ENCODE measurements at regions not wholly inside any gene's neighbourhood (a gene's known extent, or its start where the extent isn't known, plus 50 kb on each side); places are given as distances from the start of the nearest gene placed in this dataset.
"Not testable (repeated sequence)": the region's sequence is repeated elsewhere in the genome, so short reads cannot be mapped to it uniquely, and the experiment has no call there.

DNA sequence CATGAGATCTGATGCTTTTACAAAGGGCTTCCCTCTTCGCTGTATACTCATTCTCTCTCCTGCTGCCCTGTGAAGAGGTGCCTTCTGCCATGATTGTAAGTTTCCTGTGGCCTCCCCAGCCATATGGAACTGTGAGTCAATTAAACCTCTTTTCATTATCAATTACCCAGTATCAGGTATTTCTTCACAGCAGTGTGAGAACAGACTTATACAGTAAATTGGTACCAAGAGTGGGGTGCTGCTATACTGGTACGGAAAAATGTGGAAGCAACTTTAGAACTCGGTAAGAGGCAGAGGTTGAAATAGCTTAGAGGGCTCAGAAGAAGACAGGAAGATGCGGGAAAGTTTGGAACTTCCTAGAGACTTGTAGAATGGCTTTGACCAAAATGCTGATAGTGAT is 58.7 kb upstream of the ENPP6 start:
- H3K4me3 ChIP-seq (ENCODE audit: control extremely low read depth in 1 of 5, extremely low read depth in 1 of 5, insufficient read depth in 1 of 5, low read depth in 2 of 5, low read length in 4 of 5); H3K9ac ChIP-seq (ENCODE audit: low read length); H3K4me3 Mint-ChIP-seq; H3K27me3 ChIP-seq (replicated peaks in 1 of 4; ENCODE audit: control extremely low read depth in 1 of 4, control insufficient read depth in 3 of 4, insufficient read depth in 4 of 4, low read length in 3 of 4); H3K27ac Mint-ChIP-seq; H4K20me1 ChIP-seq (ENCODE audit: control insufficient read depth, insufficient read depth, low read length, poor library complexity, severe bottlenecking); ATAC-seq (ENCODE audit: low read depth); H3K79me2 ChIP-seq (ENCODE audit: control insufficient read depth, insufficient read depth, low read length); H3K36me3 ChIP-seq (replicated peaks in 1 of 2; ENCODE audit: control extremely low read depth in 1 of 2, control insufficient read depth in 1 of 2, extremely low read depth in 1 of 2, insufficient read depth in 2 of 2, low read length in 1 of 2); POLR2A ChIA-PET; H2AFZ ChIP-seq (ENCODE audit: insufficient read depth, low read depth, low read length, poor library complexity, severe bottlenecking); H3K27ac ChIP-seq (ENCODE audit: low read length in 2 of 2); H3K4me2 ChIP-seq (replicated peaks; ENCODE audit: low read depth, low read length, poor library complexity, severe bottlenecking); intact Hi-C loops (cut with micrococcal nuclease); H3K9me3 Mint-ChIP-seq (ENCODE audit: insufficient read depth); H3K27me3 Mint-ChIP-seq; DNase-seq: not testable (repeated sequence)
- WGBS (ENCODE audit: insufficient coverage), result 75% methylated on average over 4 of the region's 4 CpGs
- peaks cover 19% of the 10 kb centered on the region for H3K4me1 Mint-ChIP-seq
- H3K9me3 ChIP-seq (ENCODE audit: control extremely low read depth in 1 of 3, control insufficient read depth in 2 of 3, insufficient read depth in 1 of 3, low read length in 2 of 3), result peaks cover 0 to 15% (median 12%) of the 10 kb centered on the region in 3 donors
- CTCF ChIA-PET, result interaction anchor here (1.9 kb wide), 1 partner anchor 12 kb away, joined by 7 read pairs; no protein-coding TSS in a partner anchor
- H3K4me1 ChIP-seq (ENCODE audit: control insufficient read depth in 2 of 2, insufficient read depth in 2 of 2, low read length in 2 of 2), result peaks cover 16 to 18% of the 10 kb centered on the region in 2 donors

DNA sequence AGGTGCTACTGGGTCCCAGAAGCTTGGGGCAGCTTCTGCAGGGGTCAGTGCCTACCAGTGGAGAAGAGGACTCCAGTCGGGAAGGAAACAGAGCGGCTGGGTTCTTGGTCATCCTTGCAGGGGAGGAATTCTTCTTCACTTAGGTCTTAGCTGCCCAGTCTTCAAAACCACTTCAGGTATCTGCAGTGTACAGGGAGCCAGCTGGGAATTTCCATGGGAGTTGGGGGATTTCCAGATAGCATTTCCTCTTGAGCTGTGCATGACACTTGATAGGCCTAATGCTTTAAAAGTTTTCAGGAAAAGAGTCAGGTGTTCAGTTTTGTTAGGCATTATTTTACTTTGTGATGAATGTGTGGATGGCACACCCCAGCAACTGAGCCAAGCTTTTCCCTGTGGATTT is 58.1 kb upstream of the ENPP6 start:
- Histone ChIP-seq H2AFZ (ENCODE audit: insufficient read depth, low read depth, low read length, poor library complexity, severe bottlenecking) (no peak overlapping the region), H3K9ac (ENCODE audit: low read length) (no peak overlapping the region), H3K36me3 (replicated peaks in 1 of 2; ENCODE audit: control extremely low read depth in 1 of 2, control insufficient read depth in 1 of 2, extremely low read depth in 1 of 2, insufficient read depth in 2 of 2, low read length in 1 of 2) (no peaks in the 10 kb centered on the region), H3K4me2 (replicated peaks; ENCODE audit: low read depth, low read length, poor library complexity, severe bottlenecking) (no peak overlapping the region), H3K4me1 (ENCODE audit: control insufficient read depth in 2 of 2, insufficient read depth in 2 of 2, low read length in 2 of 2) (peaks cover 10 to 12% of the 10 kb centered on the region in 2 donors), H3K79me2 (ENCODE audit: control insufficient read depth, insufficient read depth, low read length) (no peaks in the 10 kb centered on the region), H3K9me3 (ENCODE audit: control extremely low read depth in 1 of 3, control insufficient read depth in 2 of 3, insufficient read depth in 1 of 3, low read length in 2 of 3) (peaks cover 0 to 10% (median 9%) of the 10 kb centered on the region in 3 donors), H3K27me3 (replicated peaks in 1 of 4; ENCODE audit: control extremely low read depth in 1 of 4, control insufficient read depth in 3 of 4, insufficient read depth in 4 of 4, low read length in 3 of 4) (no peaks in the 10 kb centered on the region), H3K4me3 (ENCODE audit: control extremely low read depth in 1 of 5, extremely low read depth in 1 of 5, insufficient read depth in 1 of 5, low read depth in 2 of 5, low read length in 4 of 5) (no peak overlapping the region), H4K20me1 (ENCODE audit: control insufficient read depth, insufficient read depth, low read length, poor library complexity, severe bottlenecking) (no peaks in the 10 kb centered on the region), H3K27ac (ENCODE audit: low read length in 2 of 2) (no peak overlapping the region)
- CTCF ChIA-PET, result interaction anchor here (1.9 kb wide), 1 partner anchor 11 kb away, joined by 7 read pairs; no protein-coding TSS in a partner anchor
- peaks cover 7% of the 10 kb centered on the region for H3K9me3 Mint-ChIP-seq (ENCODE audit: insufficient read depth)
- DNase-seq (no peak), ATAC-seq (ENCODE audit: low read depth) (no peak)
- TF ChIP-seq EZH2 (IDR thresholded peaks at IDR 0.05; ENCODE audit: borderline replicate concordance, insufficient read depth, low read depth, low read length, poor library complexity, severe bottlenecking), result no peak
- TF ChIP-seq, protein P1, sequence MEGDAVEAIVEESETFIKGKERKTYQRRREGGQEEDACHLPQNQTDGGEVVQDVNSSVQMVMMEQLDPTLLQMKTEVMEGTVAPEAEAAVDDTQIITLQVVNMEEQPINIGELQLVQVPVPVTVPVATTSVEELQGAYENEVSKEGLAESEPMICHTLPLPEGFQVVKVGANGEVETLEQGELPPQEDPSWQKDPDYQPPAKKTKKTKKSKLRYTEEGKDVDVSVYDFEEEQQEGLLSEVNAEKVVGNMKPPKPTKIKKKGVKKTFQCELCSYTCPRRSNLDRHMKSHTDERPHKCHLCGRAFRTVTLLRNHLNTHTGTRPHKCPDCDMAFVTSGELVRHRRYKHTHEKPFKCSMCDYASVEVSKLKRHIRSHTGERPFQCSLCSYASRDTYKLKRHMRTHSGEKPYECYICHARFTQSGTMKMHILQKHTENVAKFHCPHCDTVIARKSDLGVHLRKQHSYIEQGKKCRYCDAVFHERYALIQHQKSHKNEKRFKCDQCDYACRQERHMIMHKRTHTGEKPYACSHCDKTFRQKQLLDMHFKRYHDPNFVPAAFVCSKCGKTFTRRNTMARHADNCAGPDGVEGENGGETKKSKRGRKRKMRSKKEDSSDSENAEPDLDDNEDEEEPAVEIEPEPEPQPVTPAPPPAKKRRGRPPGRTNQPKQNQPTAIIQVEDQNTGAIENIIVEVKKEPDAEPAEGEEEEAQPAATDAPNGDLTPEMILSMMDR (IDR thresholded peaks at IDR 0.05), result no peak
- intact Hi-C loops (cut with micrococcal nuclease), result no loop called here
- 100% methylated on average over 1 of the region's 2 CpGs for WGBS (ENCODE audit: insufficient coverage)
- POLR2A ChIA-PET, result no interaction called here
- H3K27me3 Mint-ChIP-seq, result no peaks in the 10 kb centered on the region
- no peak overlapping the region for H3K27ac Mint-ChIP-seq
- peaks cover 13% of the 10 kb centered on the region for H3K4me1 Mint-ChIP-seq
- H3K4me3 Mint-ChIP-seq, result no peak overlapping the region
